Natural killer cell (primary cell): ENCODE measurements at regions not wholly inside any gene's neighbourhood (a gene's known extent, or its start where the extent isn't known, plus 50 kb on each side); places are given as distances from the start of the nearest gene placed in this dataset.

Experiments used
- ATAC-seq, 3 donors: fragments of 150-1000 bp in 2 of 3; fragments of 200-7000 bp in 1 of 3; cut with Tn5 transposase; 1 replicate in 1 of 3; 2 replicates in 2 of 3; pipeline ENCODE4 v1.10.0; 2021; ENCODE audit warnings: mild to moderate bottlenecking in 2 of 3, moderate library complexity in 2 of 3
- DNase-seq, 2 donors: peaks; one replicate each; pipeline versions ENCODE4 v3.0.0 to v3.0.0-alpha.2; 2013 to 2021; ENCODE audit warnings: mixed read lengths in 1 of 2
- H3K27ac ChIP-seq: one replicate; pipeline ENCODE4 v1.5.1; 2013; ENCODE audit warnings: mild to moderate bottlenecking, low read length
- H3K27me3 ChIP-seq: one replicate; pipeline ENCODE4 v1.6.1; 2013; ENCODE audit warnings: low read length; ENCODE audit not compliant: control insufficient read depth, insufficient read depth
- H3K36me3 ChIP-seq: one replicate; pipeline ENCODE4 v1.6.1; 2013; ENCODE audit warnings: low read length; ENCODE audit not compliant: control insufficient read depth, insufficient read depth
- H3K4me1 ChIP-seq: one replicate; pipeline ENCODE4 v1.6.1; 2013; ENCODE audit warnings: low read length; ENCODE audit not compliant: control insufficient read depth, insufficient read depth
- H3K4me3 ChIP-seq: one replicate; pipeline ENCODE4 v1.5.1; 2013; ENCODE audit warnings: low read length
- H3K9me3 ChIP-seq: one replicate; pipeline ENCODE4 v1.6.1; 2013; ENCODE audit warnings: low read length; ENCODE audit not compliant: control insufficient read depth, insufficient read depth
- H3K27ac Mint-ChIP-seq, 2 donors: one replicate each; pipeline ENCODE4 v1.8.0; 2022; ENCODE audit warnings: mild to moderate bottlenecking in 2 of 2, mixed read lengths in 2 of 2, moderate library complexity in 1 of 2
- H3K27me3 Mint-ChIP-seq, 2 donors: one replicate each; pipeline ENCODE4 v1.8.0; 2022; ENCODE audit warnings: low read depth in 2 of 2, mixed read lengths in 2 of 2
- H3K36me3 Mint-ChIP-seq: one replicate; pipeline ENCODE4 v1.8.0; 2022; ENCODE audit warnings: mixed read lengths
- H3K4me1 Mint-ChIP-seq, 2 donors: one replicate each; pipeline ENCODE4 v1.8.0; 2022; ENCODE audit warnings: mixed read lengths in 2 of 2
- H3K4me3 Mint-ChIP-seq: one replicate; pipeline ENCODE4 v1.8.0; 2022; ENCODE audit warnings: mild to moderate bottlenecking, moderate library complexity, mixed read lengths
- H3K9me3 Mint-ChIP-seq, 2 donors: one replicate each; pipeline ENCODE4 v1.8.0; 2022; ENCODE audit warnings: mixed read lengths in 2 of 2
- CTCF ChIP-seq: fragments of 200-600 bp; IDR thresholded peaks from one replicate; pipeline ENCODE4 v1.8.0; 2022; ENCODE audit warnings: antibody characterized with exemption
- WGBS: methylation state at CpG from one replicate; pipeline ENCODE4 v1.1.7; 2013; ENCODE audit warnings: missing lambda C conversion rate; ENCODE audit not compliant: insufficient coverage; 5-methylcytosine and 5-hydroxymethylcytosine counted together
- intact Hi-C: fragments of 100-400 bp; cut with micrococcal nuclease; formaldehyde crosslinking; loops from one replicate; pipeline ENCODE4 v1.14.2; 2022

GRCh38 chr3:177367788-177368187, 170.5 kb upstream of the TBL1XR1 start:
- Mint-ChIP-seq H3K36me3 (no peaks in the 10 kb centered on the region), H3K9me3 (no peaks in the 10 kb centered on the region), H3K27ac (no peak overlapping the region), H3K4me3 (no peak overlapping the region), H3K4me1 (no peaks in the 10 kb centered on the region), H3K27me3 (peaks cover 0 to 4% of the 10 kb centered on the region in 2 donors)
- intact Hi-C loops, result no loop called here
- Histone ChIP-seq H3K27me3 (no peaks in the 10 kb centered on the region), H3K27ac (no peak overlapping the region), H3K4me3 (no peak overlapping the region), H3K36me3 (no peaks in the 10 kb centered on the region), H3K9me3 (no peaks in the 10 kb centered on the region), H3K4me1 (no peaks in the 10 kb centered on the region)
- 77% methylated on average over 5 of the region's 8 CpGs for WGBS
- no peak for ATAC-seq
- no peak for TF ChIP-seq CTCF
- DNase-seq, result no peak

GRCh38 chr3:177370246-177370822, 173.1 kb upstream of the TBL1XR1 start:
- no peak overlapping the region for H3K4me3 Mint-ChIP-seq

GRCh38 chr3:177371146-177371545, 173.9 kb upstream of the TBL1XR1 start:
- DNase-seq, result no peak
- Mint-ChIP-seq H3K4me1 (no peaks in the 10 kb centered on the region), H3K4me3 (no peak overlapping the region), H3K9me3 (no peaks in the 10 kb centered on the region), H3K27me3 (peaks cover 0 to 4% of the 10 kb centered on the region in 2 donors), H3K27ac (no peak overlapping the region), H3K36me3 (no peaks in the 10 kb centered on the region)
- intact Hi-C loops, result no loop called here
- no peaks in the 10 kb centered on the region for H3K36me3 ChIP-seq
- TF ChIP-seq CTCF, result no peak
- no peaks in the 10 kb centered on the region for H3K4me1 ChIP-seq
- H3K27me3 ChIP-seq, result no peaks in the 10 kb centered on the region
- H3K4me3 ChIP-seq, result no peak overlapping the region
- H3K9me3 ChIP-seq, result no peaks in the 10 kb centered on the region
- no peak for ATAC-seq
- no peak overlapping the region for H3K27ac ChIP-seq

More at GRCh38 chr3:177370246-177370822, 173.1 kb upstream of the TBL1XR1 start:
- DNase-seq (no peak), ATAC-seq (no peak)
- no peaks in the 10 kb centered on the region for H3K9me3 Mint-ChIP-seq
- TF ChIP-seq CTCF, result no peak
- Histone ChIP-seq H3K27me3 (no peaks in the 10 kb centered on the region), H3K9me3 (no peaks in the 10 kb centered on the region), H3K36me3 (no peaks in the 10 kb centered on the region), H3K27ac (no peak overlapping the region), H3K4me3 (no peak overlapping the region), H3K4me1 (no peaks in the 10 kb centered on the region)
- no peaks in the 10 kb centered on the region for H3K36me3 Mint-ChIP-seq
- H3K27ac Mint-ChIP-seq, result no peak overlapping the region
- intact Hi-C loops, result no loop called here
- peaks cover 0 to 4% of the 10 kb centered on the region in 2 donors for H3K27me3 Mint-ChIP-seq
- H3K4me1 Mint-ChIP-seq, result no peaks in the 10 kb centered on the region
- 50% methylated on average over 2 of the region's 3 CpGs for WGBS

- ATAC-seq, result no peak
- Mint-ChIP-seq H3K4me3 (no peak overlapping the region), H3K36me3 (no peaks in the 10 kb centered on the region), H3K27ac (no peak overlapping the region), H3K9me3 (no peaks in the 10 kb centered on the region), H3K4me1 (no peaks in the 10 kb centered on the region), H3K27me3 (peaks cover 0 to 4% of the 10 kb centered on the region in 2 donors)
- intact Hi-C loops, result no loop called here
- TF ChIP-seq CTCF, result no peak
- Histone ChIP-seq H3K4me3 (no peak overlapping the region), H3K27ac (no peak overlapping the region), H3K4me1 (no peaks in the 10 kb centered on the region), H3K36me3 (no peaks in the 10 kb centered on the region), H3K27me3 (no peaks in the 10 kb centered on the region), H3K9me3 (no peaks in the 10 kb centered on the region)
- WGBS, result 87% methylated on average over 2 of the region's 2 CpGs
- no peak for DNase-seq
These were observed 174.6 kb upstream of the TBL1XR1 start for GRCh38 chr3:177371888-177372287.
